ENCODE measurements at regions not wholly inside any gene's neighbourhood (a gene's known extent, or its start where the extent isn't known, plus 50 kb on each side); places are given as distances from the start of the nearest gene placed in this dataset.
"Not testable (repeated sequence)": the region's sequence is repeated elsewhere in the genome, so short reads cannot be mapped to it uniquely, and the experiment has no call there.

- no peak for TF ChIP-seq CTCF (IDR thresholded peaks at IDR 0.05)
- TF ChIP-seq POLR2A (IDR thresholded peaks at IDR 0.05) = no peak
- no peak for DNase-seq (ENCODE audit: low spot score in 2 of 2)
- intact Hi-C loops (cut with DNase I; ENCODE audit: low total_unique reads) = no loop called here
- no peak overlapping the region for H3K4me3 ChIP-seq (ENCODE audit: low read depth, poor library complexity, severe bottlenecking)
- WGBS, 2 donors = 27 to 36% methylated on average over 1 of the region's 1 CpG
Measured at GRCh38 chr5:58294598-58295305, 165.1 kb downstream of the PLK2 start.

GRCh38 chr5:58288275-58288674, 171.6 kb downstream of the PLK2 start:
- 79 to 88% methylated on average over 10 of the region's 10 CpGs for WGBS, 2 donors
- H3K4me3 ChIP-seq (ENCODE audit: low read depth, poor library complexity, severe bottlenecking); intact Hi-C loops (cut with DNase I; ENCODE audit: low total_unique reads); DNase-seq (ENCODE audit: low spot score in 2 of 2): not testable (repeated sequence)

- no peak overlapping the region for H3K4me3 ChIP-seq (ENCODE audit: low read depth, poor library complexity, severe bottlenecking)
- no peak for DNase-seq (ENCODE audit: low spot score in 2 of 2)
- intact Hi-C loops (cut with DNase I; ENCODE audit: low total_unique reads) = no loop called here
- TF ChIP-seq CTCF (IDR thresholded peaks at IDR 0.05) (no peak), POLR2A (IDR thresholded peaks at IDR 0.05) (no peak)
- 91 to 92% methylated on average over 1 of the region's 1 CpG for WGBS, 2 donors
Measured at GRCh38 chr5:58286741-58287140, 173.1 kb downstream of the PLK2 start.

GRCh38 chr5:58285900-58286299, 174.0 kb downstream of the PLK2 start:
- no peak for DNase-seq (ENCODE audit: low spot score in 2 of 2)
- WGBS, 2 donors = 81 to 89% methylated on average over 2 of the region's 2 CpGs
- TF ChIP-seq CTCF (IDR thresholded peaks at IDR 0.05) (no peak), POLR2A (IDR thresholded peaks at IDR 0.05) (no peak)

GRCh38 chr5:58284886-58285285, 175.0 kb downstream of the PLK2 start:
- H3K4me3 ChIP-seq (ENCODE audit: low read depth, poor library complexity, severe bottlenecking) = no peak overlapping the region
- DNase-seq (ENCODE audit: low spot score in 2 of 2) = no peak
- intact Hi-C loops (cut with DNase I; ENCODE audit: low total_unique reads) = no loop called here
- 90% methylated on average over 2 of the region's 2 CpGs for WGBS, 2 donors
- TF ChIP-seq CTCF (IDR thresholded peaks at IDR 0.05) = no peak
- TF ChIP-seq POLR2A (IDR thresholded peaks at IDR 0.05) = no peak

More at GRCh38 chr5:58285900-58286299, 174.0 kb downstream of the PLK2 start:
- intact Hi-C loops (cut with DNase I; ENCODE audit: low total_unique reads) = no loop called here
- no peak overlapping the region for H3K4me3 ChIP-seq (ENCODE audit: low read depth, poor library complexity, severe bottlenecking)

GRCh38 chr5:58281189-58281588, 178.7 kb downstream of the PLK2 start:
- no peak for TF ChIP-seq CTCF (IDR thresholded peaks at IDR 0.05)
- no peak for TF ChIP-seq POLR2A (IDR thresholded peaks at IDR 0.05)
- no peak overlapping the region for H3K4me3 ChIP-seq (ENCODE audit: low read depth, poor library complexity, severe bottlenecking)
- 40 to 43% methylated on average over 2 of the region's 2 CpGs for WGBS, 2 donors
- no peak for DNase-seq (ENCODE audit: low spot score in 2 of 2)
- intact Hi-C loops (cut with DNase I; ENCODE audit: low total_unique reads) = no loop called here

Data from lower leg skin (tissue), 4 donors.